Amniotic epithelial cell (primary cell): ENCODE measurements at regions not wholly inside any gene's neighbourhood (a gene's known extent, or its start where the extent isn't known, plus 50 kb on each side); places are given as distances from the start of the nearest gene placed in this dataset.

Experiments used
- DNase-seq: peaks from one replicate; pipeline ENCODE4 v3.0.0-alpha.2; 2010; ENCODE audit warnings: low read depth

- DNase-seq = no peak
These were observed 366.3 kb downstream of the SS18 start for GRCh38 chr18:25724121-25724520.

DNA sequence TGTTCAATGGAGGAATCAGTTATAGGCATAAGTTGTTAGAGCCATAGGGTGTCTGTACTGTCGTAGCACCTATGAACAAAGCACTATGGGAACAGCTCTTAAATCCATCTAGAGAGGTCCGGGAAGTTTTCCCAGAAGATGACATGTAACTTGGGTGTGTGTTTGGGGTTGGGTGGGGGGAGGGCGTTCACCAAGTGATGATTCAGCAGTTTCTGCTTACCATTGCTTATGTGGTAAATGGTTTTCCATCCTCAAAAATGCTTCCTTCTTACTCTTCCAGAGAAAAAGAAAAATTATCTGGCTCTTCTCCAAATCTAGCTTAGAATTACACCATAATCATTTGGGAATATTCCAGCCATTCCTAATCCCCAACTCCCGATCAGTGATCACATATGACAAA lies 361.1 kb upstream of the ZNF521 start:
- DNase-seq = no peak

GRCh38 chr18:25710981-25711380 lies 359.0 kb upstream of the ZNF521 start:
- DNase-seq = no peak

GRCh38 chr18:25705650-25706049 lies 353.7 kb upstream of the ZNF521 start:
- DNase-seq = no peak

- peak; percentile 7 for DNase-seq
These were observed 352.5 kb upstream of the ZNF521 start for GRCh38 chr18:25704494-25704893.

DNA sequence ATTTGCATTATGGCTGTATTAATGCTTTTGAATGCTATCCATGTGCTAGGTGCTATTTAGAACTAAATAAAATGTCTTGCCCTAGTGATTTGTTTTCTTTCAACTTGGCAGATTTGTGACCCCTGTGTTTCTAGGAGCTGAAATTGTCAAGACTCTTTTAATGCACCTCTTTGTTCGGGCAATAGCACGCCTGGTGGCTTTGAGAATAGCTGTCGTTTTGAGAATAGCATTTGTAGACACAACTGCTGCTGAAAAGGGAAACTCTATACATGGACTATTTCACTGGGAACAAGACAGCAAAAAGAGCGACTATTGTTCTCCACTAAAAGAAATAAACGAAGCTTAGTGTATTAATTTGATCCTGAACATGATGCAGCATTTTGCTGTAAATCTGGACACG lies 352.1 kb upstream of the ZNF521 start:
- no peak for DNase-seq

GRCh38 chr18:25701821-25702220 lies 349.9 kb upstream of the ZNF521 start:
- no peak for DNase-seq

- peak; percentile 24 for DNase-seq
These were observed 335.1 kb upstream of the ZNF521 start for GRCh38 chr18:25686960-25687500.

DNA sequence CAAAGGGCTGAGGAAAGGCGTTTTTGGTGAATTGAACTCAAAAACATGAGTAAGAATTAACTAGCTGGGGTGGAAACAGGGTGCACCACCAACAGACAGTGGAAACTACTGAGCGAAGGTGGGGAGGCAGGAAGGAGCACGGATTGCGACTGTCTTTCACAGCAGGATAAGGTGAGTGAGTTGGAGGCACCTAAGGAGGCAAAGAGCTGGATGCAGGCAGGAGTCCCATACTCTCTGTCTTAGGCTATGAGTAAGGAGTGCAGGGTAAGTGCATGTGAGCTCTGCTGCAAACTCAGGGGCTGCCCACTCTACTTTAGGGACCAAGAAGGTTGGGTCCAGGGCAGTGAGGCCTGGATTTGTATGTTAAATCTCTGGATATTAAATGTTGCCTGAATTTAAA lies 333.1 kb upstream of the ZNF521 start:
- no peak for DNase-seq

GRCh38 chr18:25679491-25679890 lies 327.5 kb upstream of the ZNF521 start:
- no peak for DNase-seq

DNA sequence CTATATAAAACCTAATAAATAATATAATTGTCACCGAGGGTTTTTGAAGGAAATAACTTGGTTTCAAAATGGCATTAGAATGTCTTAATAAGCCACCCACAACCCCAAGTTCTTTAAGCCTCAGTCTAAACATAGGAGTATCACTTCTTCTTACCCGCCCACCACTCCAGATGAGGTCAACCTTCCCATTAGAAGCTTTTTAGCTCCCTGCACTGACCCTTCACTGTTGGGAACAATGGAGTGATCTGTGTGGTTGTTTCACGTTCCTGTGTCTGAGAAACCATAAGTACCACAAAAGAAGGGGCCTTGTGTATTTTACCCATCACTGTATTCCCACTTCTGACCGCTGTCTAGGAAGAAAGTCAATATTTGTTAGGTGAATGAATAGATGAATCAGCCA lies 326.3 kb upstream of the ZNF521 start:
- DNase-seq = no peak

DNA sequence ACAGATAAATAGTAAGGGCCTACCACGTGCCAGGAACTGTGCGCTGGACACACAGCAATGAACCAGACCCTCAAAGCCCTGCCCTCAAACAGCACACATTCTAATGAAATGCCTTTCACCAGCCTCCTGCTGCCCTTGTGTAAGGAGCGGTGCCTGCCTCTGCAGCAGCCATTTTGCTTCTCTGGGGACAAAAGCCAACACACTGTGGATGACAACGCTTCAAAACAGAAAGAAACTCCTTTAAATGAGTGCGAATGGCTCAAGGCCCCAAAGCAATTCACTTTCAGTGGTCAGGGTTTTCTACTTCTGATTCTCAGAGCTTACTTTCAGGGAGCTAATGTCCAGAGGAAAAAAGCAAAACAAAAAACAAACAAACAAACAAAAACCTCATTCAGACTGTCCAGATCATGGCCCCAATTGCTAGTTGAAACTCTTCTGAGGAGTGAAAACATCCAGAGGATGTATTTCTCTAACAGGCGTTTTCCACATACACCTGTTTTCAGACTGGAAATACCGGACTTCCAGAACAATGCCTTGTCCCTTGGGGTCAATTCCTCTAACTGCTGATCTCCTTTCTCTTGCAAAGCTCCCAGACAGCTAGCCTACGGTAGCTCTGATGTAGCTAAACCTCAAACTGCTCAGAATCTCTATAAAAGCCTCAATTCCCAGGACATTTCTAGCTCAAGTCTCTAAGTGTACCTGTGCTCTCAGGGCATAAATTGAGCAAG lies 323.3 kb upstream of the ZNF521 start:
- no peak for DNase-seq

- no peak for DNase-seq
These were observed 322.2 kb upstream of the ZNF521 start for GRCh38 chr18:25674183-25674582.

GRCh38 chr18:25672490-25672889 lies 320.5 kb upstream of the ZNF521 start:
- DNase-seq = no peak

DNA sequence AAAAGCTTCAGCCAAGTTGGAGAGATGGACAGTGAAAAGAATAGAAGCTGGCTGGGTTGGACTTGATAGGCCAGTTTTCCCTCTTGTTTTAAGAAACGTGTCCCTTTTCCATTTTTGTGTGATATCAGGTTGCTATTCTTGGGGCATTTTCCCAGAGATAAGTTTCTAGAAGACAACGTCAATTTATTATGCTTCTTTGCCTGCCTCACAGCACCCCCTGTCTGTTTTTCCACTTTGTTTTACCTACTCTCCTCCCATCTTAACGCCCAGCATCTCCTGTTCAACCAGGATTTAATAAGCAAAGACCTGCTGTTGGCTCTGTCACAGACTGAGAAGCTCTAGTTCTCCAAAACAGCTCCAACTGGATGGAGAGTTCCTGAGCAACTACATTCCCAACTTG lies 317.8 kb upstream of the ZNF521 start:
- peak; percentile 23 for DNase-seq

GRCh38 chr18:25662272-25662671 lies 310.3 kb upstream of the ZNF521 start:
- DNase-seq = peak; percentile 9

DNA sequence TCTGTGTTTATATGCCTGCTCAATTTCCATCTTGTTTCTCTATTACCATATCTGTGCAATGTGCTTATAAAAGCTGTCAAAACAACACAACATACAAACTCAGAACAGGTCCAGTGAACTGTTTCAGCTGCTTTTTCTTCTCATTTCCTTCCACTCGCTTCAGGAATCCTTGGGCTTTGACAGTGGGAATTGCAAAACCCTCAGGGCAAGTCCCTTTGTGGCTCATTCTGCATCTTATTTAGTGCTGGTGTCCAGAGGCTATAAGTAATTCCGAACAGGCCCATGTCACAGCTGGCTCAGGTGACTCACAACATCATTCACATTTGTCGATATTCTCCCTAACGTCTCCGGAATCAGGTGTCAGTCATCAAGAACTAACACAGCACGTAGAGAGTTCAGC lies 309.9 kb upstream of the ZNF521 start:
- peak; percentile 4 for DNase-seq

DNA sequence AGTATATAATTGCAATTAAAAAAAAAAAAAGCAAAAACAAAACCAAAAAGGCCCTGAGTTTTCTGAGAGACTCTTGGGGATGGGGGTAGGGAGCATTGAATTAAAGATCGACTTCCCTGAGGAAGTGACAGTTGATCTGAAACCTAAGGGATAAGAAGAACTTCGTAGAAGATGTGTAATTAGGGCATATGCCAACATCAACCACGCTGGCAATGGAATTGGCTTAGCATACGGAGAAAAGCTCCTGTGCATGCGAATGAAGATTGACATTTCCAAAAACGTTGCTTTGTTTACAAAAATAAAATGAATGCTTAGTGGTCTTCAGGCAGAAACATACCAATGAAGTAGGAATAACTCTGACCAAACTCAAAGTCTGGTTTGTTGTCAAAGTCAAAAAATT lies 307.6 kb upstream of the ZNF521 start:
- DNase-seq = no peak

GRCh38 chr18:25658476-25658875 lies 306.5 kb upstream of the ZNF521 start:
- no peak for DNase-seq

GRCh38 chr18:25651553-25651952 lies 299.6 kb upstream of the ZNF521 start:
- DNase-seq = no peak

- peak; percentile 88 for DNase-seq
These were observed 298.4 kb upstream of the ZNF521 start for GRCh38 chr18:25650201-25650941.

DNA sequence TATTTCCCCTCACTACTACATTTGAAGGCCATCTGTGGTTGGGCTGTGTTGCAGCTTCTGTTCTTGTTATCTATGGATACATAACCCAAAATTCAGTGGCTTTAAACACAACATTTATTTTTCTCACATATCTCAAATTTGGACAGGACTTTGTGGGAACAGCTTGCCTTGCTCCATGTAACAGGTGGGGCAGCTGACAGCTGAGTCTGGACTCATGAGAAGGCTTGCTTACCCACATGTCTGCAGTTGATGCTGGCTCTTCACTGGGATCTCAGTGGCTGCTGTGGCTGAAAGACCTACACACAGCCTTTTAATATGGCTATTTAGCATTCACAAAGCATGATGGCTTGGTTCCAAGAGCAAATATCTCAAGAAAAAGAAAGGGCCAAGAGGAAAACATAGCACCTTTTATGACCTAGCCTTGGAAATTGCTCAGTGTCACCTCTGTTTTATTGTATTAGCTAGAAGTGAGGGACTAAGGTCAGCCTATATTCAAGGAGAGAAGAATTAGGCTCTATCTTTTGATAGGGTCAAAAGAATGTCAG lies 296.8 kb upstream of the ZNF521 start:
- DNase-seq = no peak

- DNase-seq = no peak
These were observed 295.4 kb upstream of the ZNF521 start for GRCh38 chr18:25647404-25647803.
